Neural progenitor cell (in vitro differentiated cells): ENCODE measurements at regions not wholly inside any gene's neighbourhood (a gene's known extent, or its start where the extent isn't known, plus 50 kb on each side); places are given as distances from the start of the nearest gene placed in this dataset.

Source experiments
- EZH2 ChIP-seq: fragments of 200-600 bp; sonication (generic); IDR thresholded peaks from 2 replicates; pipeline ENCODE4 v1.6.1; 2017; ENCODE audit warnings: antibody characterized with exemption, mild to moderate bottlenecking, moderate library complexity
- TF ChIP-seq, protein P1 (sequence below): fragments of 200-600 bp; sonication (generic); IDR thresholded peaks from 2 replicates; pipeline ENCODE4 v1.5.1; 2017; ENCODE audit warnings: antibody characterized with exemption, mild to moderate bottlenecking

DNA sequence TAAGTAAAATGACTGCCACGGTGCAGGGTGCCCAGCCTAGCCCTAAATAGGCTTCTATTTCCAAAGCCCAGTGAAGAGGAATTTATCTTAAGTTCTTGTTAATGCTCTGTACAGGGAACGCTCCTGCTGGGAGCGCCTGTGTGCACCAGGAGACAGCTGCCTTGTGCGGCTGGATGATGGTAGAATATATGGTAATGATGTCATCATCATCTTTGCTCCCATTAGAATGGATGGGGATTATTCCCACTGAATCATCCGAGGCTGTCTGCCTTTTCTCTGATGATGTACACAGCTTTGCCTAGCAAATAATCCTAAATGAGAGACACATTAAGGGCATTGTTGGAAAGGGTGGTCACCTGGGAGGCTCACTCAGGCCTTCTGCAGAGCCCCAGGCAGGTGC, 928.1 kb downstream of the CCSER2 start:
- TF ChIP-seq, protein P1, sequence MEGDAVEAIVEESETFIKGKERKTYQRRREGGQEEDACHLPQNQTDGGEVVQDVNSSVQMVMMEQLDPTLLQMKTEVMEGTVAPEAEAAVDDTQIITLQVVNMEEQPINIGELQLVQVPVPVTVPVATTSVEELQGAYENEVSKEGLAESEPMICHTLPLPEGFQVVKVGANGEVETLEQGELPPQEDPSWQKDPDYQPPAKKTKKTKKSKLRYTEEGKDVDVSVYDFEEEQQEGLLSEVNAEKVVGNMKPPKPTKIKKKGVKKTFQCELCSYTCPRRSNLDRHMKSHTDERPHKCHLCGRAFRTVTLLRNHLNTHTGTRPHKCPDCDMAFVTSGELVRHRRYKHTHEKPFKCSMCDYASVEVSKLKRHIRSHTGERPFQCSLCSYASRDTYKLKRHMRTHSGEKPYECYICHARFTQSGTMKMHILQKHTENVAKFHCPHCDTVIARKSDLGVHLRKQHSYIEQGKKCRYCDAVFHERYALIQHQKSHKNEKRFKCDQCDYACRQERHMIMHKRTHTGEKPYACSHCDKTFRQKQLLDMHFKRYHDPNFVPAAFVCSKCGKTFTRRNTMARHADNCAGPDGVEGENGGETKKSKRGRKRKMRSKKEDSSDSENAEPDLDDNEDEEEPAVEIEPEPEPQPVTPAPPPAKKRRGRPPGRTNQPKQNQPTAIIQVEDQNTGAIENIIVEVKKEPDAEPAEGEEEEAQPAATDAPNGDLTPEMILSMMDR, result no peak
- no peak for TF ChIP-seq EZH2
